A172 (cell line): ENCODE measurements at regions not wholly inside any gene's neighbourhood (a gene's known extent, or its start where the extent isn't known, plus 50 kb on each side); places are given as distances from the start of the nearest gene placed in this dataset.
"Not testable (repeated sequence)": the region's sequence is repeated elsewhere in the genome, so short reads cannot be mapped to it uniquely, and the experiment has no call there.

Source experiments
- DNase-seq: peaks from one replicate; pipeline ENCODE4 v3.0.0-alpha.2; 2015; ENCODE audit warnings: low spot score

DNA sequence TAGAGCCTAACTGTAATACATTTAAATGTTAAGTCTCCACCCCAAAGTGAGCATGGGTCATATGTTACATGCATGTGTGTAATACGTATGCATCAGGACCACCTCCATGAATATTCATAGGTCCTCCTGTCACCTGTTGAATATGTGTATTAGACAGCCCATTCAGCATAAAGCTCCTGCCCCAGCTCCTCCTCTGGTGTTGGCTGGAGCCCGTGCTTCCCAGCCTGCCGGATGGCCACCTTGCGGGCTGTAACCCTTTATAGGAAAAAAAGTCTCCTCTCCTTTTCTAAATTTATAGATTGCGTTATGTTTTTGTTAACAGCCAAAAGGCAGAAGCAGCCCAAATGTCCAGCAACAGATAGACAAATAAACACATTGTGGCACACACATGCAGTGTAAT is 299.5 kb downstream of the MED10 start:
- no peak for DNase-seq

DNA sequence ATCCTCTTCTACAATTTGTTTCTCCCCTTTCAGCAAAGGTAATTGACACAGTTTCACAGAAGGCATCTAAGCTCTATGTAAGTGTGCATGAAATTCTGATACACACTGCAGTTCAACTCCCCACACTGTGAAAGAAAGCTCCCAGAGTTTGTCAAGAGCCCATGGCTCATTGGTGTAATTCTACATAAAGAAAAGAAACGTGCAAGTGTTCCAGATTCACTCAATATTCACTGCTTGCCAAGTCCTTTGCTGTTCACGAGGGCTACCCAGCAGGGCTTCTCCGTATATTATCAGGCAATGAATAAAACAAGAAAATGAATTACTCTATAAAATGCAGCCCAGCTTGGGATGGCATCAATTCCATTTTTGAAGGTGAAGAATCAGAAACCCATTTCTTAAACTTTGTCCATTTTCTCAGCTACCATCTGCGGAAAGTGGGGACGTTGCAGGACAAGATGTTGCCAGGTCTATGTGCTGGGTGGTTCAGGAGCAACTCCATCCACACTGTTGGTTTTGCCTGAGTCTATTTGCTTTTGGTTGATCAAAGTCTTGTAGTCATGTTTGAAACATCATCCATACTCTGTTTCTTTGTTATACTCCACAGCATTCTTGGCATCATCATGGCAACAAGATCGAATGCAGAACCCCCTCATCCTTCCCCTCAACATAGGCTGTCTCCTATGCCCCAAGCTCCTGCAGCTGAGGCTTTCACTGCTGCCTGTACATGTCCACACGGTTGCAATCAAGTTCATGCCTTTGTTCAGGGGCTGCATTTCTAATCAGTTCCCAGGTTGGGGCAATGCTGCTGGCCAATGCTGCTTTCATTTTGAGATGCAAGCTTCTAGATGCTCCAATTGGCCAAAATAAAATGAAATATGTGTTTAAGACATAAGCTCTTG is 301.8 kb downstream of the MED10 start:
- no peak for DNase-seq

DNA sequence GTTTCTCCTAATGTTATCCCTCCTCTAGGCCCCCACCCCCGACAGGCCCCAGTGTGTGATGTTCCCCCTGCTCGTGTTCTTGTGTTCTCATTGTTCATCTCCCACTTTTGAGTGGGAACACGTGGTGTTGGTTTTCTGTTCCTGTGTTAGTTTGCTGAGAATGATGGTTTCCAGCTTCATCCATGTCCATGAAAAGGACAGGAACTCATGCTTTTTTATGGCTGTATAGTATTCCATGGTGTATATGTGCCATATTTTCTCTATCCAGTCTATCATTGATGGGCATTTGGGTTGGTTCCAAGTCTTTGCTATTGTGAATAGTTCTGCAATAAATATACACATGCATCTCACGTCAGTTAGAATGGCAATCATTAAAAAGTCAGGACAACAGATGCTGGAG is 305.9 kb downstream of the MED10 start:
- DNase-seq = not testable (repeated sequence)

DNA sequence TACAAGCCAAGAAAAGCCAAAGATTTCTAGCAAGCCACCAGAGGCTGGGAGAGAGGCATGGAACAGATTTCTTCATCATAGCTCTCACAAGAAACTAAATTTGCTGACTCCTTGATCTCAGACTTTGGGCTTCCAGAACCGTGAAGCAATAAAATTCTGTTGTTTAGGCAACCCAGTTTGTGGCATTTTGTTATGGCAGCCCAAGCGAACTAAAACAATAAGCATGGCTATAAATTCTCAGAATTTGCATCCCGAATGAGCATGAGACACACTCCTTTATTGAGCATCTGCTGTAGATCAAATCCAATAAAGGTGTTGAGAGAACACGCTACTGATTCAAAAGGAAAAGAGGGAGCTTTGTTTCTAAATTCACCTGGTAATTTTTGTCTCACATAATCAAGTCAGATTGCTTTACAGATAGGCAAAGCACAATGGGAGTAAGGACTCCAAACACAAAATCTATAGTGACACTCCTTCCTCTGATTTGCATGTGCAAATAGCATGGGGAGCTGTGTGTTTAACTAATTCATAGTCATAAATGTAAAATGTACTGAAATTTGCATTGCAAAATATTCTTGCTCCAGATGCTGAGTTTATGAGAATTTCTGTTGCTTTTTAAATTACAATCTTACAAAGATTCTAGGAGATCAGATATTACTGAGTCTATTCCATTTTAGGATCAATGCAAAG is 308.7 kb downstream of the MED10 start:
- DNase-seq = no peak

DNA sequence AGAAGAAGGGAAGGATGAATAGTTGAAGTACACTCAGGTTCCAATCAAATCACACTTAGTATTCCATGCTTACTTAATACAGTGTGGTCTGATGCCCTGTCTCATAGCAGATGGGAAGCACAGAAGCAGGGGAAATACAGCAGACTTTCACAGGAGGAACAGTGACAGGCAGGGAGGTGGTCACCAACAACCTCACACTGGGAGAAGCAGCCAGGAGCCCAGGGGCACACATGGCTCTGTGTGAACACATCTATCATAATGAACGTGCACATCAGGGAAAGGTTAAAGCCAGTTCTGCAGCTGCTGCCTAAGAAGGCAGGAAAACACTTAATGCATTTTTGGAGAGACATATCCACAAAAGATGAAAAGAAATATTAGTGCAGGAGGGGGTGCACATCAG is 312.3 kb downstream of the MED10 start:
- no peak for DNase-seq

DNA sequence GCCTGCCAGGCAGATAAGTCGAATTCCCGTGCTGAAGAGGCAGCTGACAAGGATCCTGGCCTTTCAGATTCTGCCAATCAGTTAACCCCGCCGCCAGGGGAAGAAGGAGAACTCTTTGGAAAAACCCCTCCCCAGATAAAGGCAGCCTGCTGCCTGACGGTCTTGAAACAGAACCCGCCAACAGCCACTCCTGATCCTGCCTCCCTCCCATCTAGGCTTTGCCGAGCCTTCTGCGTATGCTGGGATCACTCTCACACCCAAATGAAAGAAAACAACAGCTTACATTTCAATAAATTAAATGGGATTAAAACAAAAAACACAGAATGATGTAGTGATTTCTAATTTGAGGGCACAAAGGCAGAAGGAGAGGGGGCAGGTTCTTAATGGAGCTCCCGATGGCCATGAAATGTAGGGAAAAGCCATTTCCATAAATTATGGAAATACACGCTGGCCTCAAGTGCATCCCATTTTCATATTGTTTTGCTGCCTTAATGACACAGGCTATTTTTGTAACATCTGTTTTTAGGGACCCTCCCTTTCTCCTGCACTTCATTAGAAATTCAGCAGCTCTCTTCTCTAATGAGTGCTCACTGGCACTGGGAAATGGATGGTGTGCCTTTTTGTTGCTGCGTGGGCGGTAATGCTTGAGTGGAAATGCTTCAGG is 319.1 kb downstream of the MED10 start:
- DNase-seq = no peak

DNA sequence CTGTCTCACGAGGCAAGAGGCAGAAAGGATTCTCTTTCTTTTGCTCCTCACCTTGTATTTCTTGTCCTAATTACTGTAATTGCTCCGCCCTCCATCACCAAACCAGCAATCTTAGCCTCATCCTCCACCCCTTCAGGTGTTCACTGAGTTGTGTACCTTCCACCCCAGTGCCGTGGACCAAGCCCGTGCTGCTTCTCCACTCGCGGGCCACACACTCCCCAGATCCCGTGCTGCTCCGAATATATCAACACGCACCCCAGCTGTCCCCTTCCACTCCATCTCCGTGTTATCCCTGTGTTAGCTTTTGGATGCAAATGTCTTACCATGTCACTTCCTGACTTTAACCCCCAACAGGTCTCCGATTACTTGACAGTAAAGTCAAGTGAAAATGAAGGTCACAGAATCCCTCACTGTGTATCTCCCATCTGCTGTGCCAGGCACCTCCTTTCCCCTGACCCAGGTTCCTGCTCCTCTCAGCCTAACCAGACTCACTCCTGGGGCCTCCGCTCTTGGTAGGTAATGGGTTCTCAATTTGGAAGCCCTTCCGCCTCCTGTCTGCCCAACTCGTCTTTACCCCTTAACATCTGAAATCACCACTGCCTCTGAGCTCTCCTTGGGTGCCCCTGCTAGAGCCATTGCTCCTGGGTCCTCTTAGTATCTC is 320.2 kb downstream of the MED10 start:
- no peak for DNase-seq

DNA sequence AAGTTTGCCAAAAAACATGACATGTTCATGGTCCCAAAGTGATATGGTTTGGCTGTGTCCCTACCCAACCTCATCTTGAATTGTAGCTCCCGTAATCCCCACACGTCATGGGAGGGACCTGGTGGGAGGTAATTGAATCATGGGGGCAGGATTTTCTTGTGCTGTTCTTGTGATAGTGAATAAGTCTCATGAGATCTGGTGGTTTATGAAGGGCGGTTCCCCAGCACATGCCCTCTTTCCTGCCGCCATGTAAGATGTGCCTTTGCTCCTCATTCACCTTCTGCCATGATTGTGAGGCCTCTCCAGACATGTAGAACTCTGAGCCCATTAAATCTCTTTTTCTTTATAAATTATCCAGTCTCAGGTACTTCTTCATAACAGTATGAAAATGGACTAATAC is 322.1 kb downstream of the MED10 start:
- DNase-seq = no peak

DNA sequence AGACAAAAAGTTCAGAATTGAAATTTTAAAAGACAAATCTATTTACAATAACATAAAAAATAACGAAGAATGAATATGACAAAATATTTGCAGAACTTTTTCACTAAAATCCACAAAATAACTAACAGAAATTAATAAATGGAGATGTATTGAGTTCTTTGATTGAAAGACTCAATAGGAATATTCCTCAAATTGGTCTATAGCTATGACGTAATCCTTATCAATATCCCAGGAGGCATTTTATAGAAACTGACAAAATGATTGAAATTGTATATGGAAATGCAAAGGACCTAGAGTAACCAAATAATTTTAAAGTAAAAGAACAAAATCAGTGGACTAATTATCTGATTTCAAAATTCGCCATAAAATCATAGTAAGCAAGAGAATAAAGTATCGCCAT is 328.7 kb downstream of the MED10 start:
- DNase-seq = no peak

DNA sequence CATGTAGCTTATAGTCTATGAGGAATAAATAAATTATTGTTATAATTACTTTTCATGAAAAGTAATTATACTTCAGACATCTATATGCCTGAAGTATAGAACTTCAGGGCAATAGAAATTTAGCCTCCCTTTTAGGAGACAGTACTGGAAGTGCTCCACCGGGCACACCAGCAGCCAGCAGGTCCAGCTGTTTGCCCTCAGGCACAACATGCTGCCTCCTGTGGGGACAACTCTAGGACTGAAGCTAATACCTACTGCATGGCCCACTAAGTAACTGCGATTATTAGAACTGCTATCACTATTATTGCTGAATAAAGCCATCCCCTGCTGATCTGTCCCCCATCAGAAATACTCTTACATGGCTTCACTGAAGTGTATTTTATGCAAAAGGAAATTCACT is 329.6 kb downstream of the MED10 start:
- no peak for DNase-seq

DNA sequence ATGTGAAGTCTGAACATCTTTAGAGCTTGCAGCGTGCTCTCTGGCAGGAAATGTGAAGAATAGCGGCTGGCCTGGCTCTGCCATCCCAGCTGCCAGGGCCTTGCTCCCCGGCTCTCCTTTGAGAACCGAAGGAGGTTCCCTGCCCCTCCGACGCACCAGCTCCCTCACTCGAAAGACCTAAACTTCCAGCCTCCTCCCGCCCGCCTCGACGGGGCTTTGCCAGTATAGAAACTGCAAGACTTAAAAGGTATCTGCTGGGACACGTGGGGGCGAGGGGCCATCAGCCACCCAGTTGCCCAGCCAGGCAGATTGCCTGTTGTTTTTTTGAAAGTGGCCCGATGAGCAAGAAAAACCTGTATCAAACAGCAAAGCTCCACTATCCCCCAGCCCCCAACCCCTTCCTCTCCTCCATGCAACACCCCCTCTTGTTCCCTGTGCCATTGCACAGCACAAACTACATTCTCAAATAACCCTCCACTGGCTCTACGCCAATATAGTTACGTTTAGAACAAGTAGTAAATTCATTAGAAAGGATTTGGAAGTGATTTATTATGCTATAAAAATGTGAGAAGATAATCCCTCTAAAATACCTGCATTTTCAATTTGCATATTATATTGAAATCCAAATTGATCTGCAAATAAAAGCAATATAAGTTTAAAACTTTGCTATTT is 331.9 kb downstream of the MED10 start:
- DNase-seq = no peak

DNA sequence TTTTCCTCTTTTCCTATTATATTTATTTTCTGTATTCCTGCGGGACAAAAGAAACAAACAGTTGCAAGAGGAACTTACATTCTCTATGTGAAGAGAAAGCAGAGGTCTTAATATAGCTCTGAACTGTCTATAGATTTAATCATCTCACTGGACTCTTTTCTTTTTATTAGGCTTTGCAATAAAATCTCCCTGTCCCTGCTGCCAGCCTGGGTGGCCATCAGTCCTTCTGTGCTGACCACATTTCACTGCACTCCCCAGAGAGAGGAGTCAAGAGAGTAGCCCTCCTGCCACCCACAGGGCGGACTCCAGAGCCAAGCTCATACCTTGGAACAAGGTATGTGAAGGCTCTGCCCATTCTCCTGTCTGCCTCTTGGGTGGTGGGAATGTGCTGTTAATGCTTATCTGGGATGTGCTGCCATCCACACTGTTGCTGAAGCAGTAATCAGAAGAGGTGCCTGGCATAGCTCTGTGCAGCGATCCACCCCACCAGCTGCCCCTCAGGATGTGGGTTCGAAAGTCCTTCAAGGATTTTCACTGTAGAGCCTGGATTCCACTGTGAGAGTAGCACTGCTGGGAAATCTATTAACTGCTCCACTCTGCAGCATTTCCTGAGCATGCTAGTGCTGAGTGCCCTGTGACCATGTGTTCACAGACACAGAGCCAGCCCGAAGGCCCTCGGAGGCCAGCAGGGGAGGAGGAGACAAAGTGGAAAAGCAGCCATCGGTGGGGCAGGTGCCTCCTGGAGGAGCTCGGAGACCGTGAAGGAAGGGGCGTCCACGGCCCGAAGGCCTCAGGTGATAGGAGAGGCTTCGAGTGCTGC is 334.6 kb downstream of the MED10 start:
- DNase-seq = no peak

DNA sequence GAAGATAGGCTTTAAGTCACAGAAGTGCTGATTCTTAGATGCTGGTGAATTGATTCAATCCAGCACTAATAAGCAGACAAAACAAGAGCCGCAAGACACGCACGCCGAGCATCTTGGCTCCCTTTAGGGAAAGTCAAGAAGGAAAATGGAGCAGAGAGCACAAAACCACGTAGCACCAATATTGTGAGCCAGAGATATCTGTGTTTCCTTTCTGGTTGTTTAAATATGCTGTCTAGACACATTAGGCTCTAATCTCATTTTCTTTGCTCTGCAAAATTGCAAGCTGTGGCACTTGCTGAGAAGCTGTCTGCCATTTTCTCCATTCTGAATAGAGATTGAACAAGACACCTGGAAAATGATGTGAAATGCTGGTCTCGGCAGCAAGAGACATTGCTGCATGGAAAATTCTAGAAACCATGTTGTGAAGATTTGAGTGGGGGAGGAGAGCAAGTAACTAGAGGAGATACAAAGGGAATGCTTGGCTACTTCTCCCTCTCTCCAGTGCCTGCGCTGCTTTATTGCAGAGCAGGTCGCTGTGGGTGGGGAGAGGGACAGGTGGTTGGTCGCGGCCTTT is 336.3 kb downstream of the MED10 start:
- DNase-seq = no peak

DNA sequence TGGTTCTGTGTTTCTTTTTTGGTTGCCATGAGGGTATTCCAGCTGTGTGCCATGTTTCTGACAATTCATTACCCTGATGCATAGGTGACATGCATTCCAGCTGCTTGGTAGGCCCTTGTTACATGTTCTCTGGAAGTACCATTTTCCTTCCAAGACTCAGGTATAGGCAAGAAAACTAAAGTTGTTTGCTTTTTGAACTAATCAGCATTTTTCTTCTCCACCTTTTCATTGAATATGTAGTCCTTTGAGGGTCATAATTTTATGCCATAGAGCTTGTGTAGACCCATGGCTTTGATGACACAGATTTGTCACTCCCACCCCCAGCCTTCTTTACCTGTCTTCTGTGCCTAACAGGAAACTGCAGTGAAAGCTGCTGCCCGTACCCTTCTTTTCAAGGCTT is 339.2 kb downstream of the MED10 start:
- no peak for DNase-seq

DNA sequence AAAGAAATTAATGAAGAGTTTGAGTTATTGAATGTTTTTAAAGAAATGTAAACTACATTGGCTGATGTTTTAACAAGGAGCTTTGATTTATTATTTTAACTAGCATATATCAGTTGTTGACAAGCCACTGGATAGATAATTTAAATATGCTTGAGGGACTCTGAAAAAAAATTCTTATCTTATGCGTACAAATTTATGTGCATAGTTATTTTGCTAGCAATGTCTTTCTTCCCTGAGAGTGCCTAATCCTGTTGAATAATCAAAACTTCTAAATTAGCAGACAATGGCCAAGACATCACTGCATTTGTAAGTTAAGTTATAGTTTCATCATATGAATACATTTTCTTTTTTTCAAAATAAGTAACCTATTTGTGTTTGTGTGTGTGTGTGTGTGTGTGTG is 342.3 kb downstream of the MED10 start:
- DNase-seq = no peak

DNA sequence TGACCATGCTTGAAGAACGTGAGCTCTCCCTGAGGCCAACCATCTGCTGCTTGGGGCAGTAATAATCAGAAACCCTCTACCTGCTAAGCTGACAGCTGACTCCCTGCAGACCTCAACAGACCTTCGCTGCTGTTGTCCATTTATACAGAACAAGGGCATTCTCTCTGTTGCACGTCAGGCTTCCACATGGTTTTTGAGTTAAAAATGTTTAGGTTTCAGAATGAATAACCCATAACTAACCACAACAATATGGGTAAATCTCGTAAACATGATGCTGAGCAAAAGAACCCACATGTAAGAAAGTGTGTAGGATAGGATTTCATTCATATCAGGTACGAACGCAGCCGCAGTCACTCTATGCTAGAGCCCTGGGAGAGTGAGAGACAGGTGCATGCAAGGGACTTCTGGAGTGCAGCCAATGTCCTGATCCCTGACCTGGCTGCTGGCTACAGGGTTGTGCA is 348.5 kb downstream of the MED10 start:
- DNase-seq = no peak

DNA sequence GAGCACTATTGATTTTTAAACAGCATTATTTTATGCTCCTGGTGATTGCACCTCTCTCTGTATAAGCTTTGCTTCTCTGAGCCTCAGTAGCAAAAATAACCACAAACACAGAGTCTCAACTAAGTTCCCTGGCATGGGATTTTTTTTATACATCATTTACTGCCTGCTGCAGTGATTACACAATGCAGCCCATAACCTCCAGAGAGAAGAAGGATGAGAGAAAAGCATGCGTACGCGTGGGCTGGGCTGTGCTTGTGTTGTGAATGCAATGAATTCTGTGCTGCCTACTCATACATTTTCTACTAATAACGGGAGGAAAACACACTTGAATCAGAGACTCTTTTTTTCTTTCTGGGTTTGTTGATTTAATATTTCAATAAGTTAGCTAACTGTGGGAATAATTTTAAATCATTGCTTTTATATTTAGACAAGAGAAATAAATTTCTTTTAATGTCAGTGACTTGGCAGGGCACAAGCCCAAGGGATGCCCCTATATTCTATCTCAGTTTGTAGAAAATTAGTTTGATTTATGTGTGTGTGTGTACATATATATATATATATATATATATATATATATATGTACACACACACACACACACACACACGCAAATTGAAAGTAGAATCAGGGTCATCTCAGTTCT is 351.5 kb downstream of the MED10 start:
- no peak for DNase-seq

DNA sequence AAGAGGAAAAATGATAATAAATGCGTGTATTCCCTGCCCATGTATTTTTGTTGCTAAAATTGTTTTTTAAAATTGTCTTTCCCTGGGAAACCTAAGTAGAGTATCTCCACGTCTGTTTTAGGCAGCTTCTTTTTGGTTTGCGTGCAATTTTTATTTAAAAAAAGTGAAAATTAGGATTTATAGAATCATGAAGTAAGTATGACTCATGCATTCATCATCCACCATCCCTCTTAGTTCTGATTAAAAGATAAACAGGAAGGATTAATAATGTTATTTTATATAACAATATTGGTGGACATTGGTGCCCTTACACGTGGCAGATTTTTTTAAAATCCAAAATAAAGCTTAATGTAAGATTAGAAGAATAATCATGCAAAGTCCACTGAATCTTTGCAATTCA is 358.7 kb downstream of the MED10 start:
- DNase-seq = no peak

DNA sequence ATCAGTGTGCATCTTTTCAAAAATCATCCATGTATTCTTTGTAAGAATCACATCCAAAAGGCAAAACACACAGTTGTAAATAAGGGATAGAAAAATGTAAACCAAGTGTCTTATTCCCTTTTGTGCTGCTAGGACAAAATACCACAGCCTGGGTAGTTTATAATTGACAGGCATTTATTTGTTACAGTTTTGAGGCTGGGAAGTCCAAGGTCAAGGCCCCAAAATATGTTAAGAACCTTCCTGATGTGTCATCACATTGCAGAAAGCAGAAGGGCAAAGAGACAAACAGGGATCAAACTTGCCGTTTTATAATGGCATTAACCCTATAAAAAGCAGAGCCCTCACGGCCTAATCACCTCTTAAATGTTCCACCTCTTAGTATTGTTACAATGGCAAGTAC is 364.8 kb downstream of the MED10 start:
- DNase-seq = no peak

DNA sequence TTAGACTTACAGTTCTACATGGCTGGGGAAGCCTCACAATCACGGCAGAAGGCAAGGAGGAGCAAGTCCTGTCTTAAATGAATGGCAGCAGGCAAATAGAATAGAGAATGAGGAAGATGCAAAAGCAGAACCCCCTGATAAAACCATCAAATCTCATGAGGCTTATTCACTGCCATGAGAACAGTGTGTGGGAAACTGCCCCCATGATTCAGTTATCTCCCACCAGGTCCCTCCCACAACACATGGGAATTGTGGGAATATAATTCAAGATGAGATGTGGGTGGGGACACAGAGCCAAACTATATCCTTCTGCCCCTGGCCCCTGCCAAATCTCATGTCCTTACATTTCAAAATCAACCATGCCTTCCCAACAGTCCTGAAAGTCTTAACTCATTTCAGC is 367.1 kb downstream of the MED10 start:
- DNase-seq = no peak
